DMS53 treated with DMSO at 0.1 percent for 48 hours (cell line): ENCODE measurements at regions not wholly inside any gene's neighbourhood (a gene's known extent, or its start where the extent isn't known, plus 50 kb on each side); places are given as distances from the start of the nearest gene placed in this dataset.
"Not testable (repeated sequence)": the region's sequence is repeated elsewhere in the genome, so short reads cannot be mapped to it uniquely, and the experiment has no call there.

Experiments used
- DNase-seq: peaks from one replicate; lab custom pipeline; 2025; ENCODE audit not compliant: unreplicated experiment; lab: John Stamatoyannopoulos, UW

DNA sequence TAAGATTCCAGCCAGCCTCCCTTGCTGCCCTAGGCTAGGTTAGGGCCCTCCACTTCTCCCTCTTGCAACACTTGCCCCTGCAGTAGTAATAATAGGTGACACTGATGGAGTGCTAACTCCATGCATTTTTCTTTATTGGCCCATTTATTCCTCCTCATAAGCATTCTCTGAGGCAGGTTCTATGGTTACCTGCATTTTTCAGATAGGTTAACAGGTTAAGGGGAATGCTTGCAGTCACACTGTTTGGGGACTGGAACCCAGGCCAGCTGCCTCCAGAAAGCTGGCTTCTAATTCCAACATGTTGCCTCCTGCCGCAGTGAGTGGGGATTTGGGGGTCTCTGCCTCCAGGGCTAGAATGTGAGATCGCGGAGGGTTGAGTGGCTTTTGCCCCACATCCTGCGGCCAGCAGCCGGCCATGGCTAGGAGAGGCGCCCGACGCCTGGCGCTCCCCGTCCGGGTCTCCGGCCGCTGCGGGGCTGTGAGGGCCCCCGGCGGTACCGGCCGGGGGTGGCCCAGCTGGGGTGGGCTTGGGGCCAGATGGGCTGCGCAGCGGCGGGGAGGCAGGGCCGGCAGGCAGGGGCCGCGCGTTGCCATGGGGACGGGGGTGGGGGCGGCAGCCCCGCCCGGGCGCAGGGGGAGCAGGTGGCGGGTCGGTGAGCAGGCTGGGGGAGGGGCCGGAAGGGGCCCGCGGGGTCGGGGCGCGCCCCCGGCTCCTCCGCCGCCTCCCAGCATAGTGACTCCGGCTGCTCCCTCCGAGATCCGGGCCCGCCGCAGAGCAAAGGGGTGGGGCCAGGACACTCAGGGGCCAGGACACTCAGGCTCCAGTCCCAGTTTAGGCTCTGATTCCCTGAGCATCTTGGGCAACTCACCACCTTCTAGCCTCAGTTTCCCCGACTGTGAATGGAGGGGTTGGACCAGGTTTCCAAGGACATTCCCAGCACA lies 68.4 kb upstream of the SSBP3 start:
- no peak for DNase-seq

DNA sequence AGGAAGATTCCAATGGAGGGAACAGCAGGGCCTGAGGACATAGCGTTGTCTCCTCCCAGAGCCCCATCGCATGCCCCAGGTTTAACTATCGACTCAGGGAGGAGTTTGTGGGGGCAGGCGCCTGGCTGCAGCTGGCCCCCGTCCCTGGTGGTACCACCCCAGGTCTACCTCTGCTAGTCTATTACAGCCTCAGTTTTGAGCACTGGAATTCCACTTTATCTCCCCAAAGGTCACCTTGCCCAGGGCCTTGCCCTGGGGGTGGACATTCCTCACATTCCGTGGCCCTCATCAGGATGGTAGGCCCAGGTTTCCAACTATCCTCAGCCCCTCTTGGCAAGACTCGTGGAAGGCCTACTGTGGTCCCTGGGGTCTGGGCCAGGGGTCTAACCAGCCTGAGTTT lies 65.4 kb upstream of the SSBP3 start:
- no peak for DNase-seq

DNA sequence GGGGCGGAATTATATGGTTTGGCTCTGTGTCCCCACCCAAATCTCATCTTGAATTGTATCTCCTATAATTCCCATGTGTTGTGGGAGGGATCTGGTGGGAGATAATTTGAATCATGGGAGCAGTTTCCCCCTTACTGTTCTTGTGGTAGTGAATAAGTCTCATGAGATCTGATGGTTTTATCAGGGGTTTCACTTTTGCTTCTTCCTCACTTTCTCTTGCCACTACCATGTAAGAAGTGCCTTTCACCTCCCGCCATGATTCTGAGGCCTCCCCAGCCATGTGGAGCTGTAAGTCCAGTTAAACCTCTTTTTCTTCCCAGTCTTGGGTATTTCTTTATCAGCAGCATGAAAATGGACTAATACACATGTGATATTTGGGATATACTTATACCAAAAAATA lies 63.2 kb upstream of the SSBP3 start:
- DNase-seq: not testable (repeated sequence)

DNA sequence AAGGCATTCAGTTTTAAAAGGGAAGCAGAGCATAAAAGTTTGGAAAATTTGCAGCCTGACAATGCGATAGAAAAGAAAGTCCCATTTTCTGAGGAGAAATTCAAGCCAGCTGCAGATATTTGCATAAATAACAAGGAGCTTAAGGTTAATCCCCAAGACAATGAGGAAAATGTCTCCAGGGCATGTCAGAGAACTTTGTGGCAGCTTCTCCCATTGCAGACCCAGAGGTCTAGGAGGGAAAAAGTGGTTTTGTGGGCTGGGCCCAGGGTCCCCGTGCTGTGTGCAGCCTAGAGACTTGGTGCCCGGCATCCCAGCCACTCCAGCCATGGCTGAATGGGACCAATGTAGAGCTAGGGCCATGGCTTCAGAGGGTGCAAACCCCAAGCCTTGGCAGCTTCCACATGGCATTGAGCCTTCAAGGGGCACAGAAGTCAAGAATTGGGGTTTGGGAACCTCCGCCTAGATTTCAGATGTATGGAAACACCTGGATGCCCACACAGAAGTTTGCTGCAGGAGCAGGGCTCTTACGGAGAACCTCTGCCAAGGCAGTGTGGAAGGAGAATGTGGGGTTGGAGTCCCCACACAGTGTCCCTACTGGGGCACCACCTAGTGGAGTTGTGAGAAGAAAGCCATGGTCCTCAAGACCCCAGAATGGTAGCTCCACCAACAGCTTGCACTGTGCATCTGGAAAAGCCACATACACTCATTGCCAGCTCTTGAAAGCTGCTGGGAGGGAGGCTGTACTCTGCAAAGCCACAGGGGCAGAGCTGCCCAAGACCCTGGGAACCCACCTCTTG lies 62.3 kb upstream of the SSBP3 start:
- DNase-seq: not testable (repeated sequence)

DNA sequence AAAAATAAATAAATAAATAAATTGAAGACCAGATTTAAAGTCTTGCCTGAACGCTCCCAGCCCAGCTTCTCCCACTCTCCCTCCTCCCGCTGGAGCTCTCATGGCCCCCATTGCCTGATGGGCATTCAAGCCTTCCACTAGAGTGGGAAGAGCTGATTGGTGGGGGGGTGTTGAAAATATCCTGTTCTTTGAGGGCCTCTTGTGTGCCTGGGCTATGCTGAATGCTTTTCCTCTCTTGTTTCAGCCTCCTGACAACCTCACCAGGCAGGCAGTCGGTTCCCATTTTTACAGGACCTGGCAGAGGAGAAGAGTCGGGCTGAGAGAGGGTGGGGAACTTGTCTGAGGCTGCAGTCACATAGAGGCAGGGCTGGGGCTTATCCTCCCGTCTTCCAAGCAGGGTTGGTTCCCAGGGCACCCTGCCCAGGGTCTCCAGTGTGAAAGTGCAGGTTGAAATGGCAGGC lies 59.2 kb upstream of the SSBP3 start:
- no peak for DNase-seq

DNA sequence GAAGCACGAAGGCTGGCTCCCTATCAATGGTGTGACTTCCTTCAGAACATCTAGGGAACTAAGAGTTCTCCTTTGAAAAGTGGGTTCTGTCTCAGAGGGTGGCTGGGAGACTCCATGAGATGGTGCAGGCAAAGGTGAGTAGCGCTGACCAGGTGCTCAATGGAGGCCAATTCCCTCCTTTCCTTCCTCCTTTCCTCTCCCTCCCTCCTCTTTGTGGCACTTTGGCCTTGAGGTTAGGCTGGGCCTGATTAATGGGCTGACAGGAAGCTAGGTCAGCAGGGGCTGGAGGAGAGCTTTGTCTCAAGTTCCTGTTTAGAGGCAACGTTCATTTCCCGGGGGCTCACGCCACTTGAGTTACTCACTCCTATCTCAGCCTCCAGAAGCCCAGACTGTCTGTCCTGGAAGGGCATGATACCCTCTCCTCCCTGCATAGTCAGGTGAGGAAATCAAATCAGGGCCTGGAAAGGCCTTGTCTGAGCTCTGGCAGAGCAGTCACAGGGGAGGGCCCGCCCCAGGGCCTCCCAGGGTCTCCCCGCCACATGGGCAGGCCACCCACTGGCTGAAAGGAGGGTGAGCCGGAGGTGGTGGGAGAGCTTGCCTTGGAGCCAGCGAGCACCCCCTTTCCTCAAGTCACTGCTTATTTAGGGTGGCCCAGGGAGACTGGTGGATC lies 58.4 kb upstream of the SSBP3 start:
- DNase-seq: no peak

DNA sequence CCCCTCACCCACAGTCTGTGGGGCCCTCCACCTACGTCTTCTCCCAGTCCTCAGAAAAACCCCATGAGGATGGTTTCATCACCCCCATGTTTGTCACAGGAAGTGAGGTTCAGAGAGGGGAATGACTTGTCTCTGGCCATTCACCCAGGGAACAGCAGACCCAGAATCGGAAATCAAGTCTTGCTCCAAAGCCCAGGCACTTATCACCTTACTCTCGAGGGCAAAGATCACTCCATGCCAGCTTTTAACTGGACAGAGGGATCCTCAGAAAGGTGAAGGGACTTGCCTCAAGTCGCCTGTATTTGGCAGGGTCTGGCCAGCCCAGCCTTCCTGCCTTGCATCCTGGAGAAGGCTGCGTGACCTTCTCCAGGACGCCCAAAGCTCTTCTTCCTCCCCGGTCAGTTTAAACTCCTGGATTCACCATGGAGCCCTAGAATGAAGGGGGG lies 57.9 kb upstream of the SSBP3 start:
- no peak for DNase-seq

DNA sequence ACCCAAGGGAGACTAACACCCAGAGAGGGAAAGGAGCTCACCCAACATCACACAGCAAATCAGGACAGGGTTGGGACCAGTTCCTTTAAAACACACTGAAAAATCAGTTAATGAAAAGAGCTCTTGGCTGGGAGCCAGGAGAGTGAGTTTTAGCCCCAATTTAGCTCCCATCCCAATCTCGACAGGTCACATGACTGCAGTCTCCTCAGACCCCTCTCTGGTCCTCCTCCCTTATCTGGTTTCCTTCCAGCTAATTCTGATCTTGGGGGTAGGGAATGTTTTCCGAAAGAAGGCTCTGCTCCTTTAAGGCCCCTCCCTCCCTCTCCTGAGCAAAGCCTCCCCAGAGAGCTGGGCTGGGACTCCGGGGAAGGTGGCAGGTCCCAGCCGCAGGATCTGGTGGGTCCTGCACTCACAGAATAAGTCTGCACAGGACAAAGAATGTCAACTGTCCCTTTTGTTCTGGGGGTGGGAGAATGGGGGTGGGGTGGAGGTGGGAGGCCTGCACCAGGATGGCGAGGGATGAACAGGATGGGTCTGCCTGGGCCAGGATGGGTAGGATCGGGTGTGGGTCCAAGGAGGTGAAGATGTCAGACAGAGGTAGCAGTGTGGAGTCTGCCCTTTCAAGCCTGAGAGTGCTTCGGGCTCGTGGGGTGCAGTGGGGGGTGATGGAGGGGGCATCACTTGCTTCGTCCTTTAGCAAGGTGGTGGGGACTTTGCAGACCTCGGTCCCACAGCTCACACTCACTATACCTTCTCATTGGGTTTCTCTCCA lies 57.3 kb upstream of the SSBP3 start:
- DNase-seq: no peak

DNA sequence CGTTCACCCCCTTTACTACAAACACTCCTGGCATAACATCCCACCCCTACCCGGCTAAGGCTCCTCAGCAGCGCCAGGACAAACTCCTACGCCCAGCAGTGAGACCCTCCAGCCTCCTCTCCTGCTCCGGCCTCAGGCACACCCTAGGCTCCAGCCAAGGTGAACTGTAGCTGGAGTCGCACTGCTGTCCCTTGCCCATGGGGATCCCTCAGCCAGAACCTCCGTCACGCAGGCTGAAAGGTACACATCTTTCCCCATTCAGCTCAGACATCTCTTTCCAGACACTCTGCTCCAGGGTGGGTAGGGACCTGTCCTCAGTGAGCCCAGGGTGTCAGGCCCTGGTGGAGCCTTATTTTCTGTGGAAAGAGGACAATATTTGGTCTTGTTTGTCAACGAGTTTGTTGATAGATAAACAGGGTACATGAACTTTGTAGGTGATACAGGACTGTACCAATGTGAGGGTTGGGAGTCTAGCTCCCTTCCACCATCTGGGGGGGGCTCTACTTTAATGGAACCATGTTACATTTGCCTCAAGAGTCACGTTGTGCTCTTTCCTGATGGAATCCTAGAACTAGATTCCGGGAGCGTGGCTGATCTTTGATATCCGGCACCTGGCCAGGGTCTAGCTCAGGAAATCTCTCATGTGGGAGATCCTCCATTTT lies 56.5 kb upstream of the SSBP3 start:
- DNase-seq: no peak

DNA sequence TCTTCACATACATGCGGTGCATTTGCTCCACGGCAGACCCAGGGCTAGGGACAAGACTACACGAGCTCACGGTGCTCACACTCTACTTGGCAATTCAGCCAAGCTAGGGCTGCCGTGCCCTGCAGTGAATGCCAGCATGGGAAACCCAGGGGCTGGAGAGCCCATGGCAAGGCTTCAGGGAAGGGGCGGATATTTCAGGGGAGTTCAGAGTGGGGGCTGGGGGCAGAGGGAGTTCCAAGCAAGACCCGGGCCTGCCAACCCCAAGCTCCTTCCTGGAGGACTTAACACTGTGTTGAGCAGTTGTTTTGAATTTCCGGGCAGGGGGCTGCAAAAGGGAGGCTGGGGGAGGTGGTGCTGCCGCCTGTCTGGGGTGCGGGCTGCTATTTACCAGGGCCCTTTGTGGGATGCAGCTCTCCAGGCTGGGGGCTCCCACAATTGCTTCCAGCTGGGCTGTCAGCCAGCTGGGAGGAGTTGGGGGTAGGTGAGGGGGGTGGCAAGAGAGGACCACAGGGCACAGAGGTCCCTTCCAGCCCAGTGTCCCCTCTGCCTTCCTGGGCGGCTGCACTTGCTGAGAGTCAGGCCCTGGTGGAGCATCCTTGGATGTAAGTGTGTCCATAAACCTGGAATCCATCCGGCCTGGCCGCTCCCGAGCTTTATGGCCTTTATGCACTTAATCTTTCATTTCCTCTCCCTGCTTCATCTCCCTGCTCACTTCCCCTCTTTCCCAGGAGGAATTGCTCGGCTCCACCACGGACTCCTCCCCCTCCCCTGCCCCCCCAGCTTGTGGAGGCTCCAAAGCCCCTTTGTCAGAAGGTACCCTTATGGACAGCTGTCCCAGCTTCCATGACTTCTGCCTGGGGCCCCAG lies 55.8 kb upstream of the SSBP3 start:
- DNase-seq: no peak

DNA sequence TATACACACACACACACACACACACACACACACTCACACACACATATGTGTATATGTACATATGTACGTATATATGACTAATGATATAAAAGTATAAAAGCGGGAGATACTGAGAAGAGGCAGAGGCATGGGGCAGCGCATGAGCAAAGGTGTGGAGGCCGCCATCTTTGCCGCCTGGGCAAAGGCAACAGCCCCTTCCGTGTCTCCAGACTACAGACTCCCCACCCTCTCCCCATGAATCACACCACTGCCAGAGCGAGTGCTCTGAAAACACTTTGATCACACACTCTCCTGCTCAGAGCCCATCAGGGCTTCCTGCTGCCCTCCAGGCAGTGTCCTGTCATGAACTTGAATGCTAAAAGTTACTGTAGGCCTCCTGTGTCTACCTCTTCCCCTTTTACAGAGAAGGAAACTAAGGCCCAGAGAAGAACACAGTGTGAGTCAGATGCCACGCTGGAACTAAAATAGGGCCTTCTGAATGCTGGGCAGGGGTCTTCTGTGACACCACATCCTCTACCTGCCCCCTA lies 54.7 kb upstream of the SSBP3 start:
- DNase-seq: no peak

DNA sequence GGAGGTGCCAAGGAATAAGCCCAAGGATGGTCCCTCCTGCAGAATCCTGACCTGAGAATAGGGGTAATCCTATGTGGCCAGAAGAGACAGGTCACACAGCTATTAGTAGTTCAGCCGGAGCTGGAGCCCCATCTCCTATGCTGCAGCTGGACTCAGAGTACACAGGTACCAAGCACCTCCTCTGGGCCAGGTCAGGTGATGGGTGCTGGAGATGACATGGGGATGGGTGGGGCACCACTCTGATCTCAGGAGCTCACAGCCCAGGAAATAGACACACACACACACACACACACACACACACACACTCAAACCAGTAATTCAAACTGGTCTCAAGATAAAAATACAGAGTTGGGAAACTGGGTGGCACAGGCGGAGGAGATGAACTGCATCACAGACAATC lies 54.2 kb upstream of the SSBP3 start:
- no peak for DNase-seq

DNA sequence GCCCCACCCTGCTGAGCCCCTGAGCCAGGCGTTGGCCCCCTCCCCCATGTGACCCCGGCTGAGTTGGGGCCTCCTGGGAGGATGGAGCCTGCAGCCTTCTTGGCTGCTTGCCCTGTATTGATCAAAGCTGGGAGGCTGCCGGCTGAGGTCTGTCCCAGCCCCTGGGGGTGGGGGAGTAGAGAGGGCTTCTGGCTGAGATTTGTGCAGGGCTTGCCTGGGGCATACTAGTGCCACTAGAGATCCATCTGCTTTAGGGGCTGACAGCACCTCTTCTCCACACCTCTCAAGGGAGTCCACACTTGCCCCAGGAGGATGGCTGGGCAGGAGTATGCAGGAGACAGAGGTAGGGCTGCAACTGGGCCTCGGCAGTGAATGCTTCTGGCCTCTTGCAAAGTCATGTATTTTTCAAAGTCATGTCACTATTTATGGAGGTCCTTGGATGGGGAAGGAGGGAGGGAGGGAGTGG lies 53.6 kb upstream of the SSBP3 start:
- DNase-seq: no peak

DNA sequence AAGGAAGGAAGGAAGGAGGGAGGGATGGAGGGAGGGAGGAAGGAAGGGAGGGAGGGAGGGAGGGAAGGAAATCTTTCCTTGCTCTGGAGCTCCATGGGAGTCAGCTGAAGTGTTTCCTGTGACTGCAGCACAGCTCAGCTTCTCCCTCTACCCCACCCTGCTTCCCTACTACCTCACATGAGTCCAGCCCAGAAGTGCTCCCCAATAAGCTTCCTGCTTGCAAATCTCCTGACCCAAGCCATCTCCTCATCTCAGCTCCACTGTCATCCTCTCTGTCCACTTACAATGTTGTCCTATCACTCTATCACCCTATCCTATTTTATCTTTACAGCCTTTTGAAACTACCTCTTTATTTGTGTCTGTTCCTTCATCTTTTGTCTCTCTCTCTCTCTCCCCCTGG lies 52.9 kb upstream of the SSBP3 start:
- no peak for DNase-seq

DNA sequence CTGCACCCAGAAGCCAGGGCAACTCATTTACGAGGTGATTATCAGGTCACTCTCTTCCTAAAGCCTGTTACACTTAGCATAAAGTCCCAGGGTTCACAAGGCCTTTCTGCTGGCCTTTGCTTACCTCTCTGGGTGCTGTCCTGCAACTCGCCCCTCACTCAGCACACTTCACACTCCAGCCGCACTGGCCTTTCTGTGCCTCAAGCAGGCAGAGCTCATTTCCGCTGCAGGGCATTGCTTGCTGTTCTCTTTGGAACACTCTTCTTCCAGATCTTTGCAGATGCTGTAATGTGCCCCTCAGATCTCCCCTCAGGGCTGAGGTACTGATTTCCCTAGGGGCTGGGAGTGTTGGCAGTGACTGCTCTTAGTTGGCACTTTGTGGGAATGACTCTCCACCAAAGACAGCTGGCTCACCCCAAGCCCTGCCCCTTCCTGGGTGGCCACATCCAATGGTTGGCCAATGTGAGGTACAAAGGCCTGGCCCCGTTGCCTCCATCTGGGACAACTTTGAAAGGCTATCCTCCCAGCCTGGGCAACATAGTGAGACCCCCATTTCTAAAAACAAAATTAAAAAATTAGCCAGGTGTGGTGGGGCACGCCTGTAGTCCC lies 50.8 kb upstream of the SSBP3 start:
- no peak for DNase-seq

DNA sequence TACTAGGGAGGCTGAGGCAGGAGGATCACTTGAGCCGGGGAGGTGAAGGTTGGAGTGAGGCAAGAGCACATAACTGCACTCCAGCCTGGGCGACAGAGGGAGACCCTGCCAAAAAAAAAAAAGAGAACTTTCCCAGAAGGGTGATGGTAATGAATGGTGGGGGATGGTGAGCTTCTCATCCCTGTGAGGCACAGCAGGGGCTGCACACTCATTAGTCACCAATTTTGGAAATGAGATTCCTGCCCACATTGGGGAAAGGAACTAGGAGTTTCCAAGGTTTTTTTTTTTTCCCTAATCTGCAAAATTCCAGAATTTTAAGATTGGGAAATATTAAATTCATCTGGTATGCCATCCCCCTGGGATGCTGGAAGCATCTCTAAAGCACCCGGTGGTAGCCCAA lies 50.2 kb upstream of the SSBP3 start:
- no peak for DNase-seq
